Esophagus squamous epithelium (tissue), 4 donors: ENCODE measurements at regions not wholly inside any gene's neighbourhood (a gene's known extent, or its start where the extent isn't known, plus 50 kb on each side); places are given as distances from the start of the nearest gene placed in this dataset.

Experiments used
- CTCF ChIP-seq, 6 experiments: fragments of 450-650 bp in 4 of 6; fragments of 200-600 bp in 2 of 6; sonication (generic) in 2 of 6; IDR thresholded peaks; one replicate each; pipeline ENCODE4 v1.5.1; 2016 to 2019; ENCODE audit warnings: antibody characterized with exemption in 6 of 6, mild to moderate bottlenecking in 4 of 6, moderate library complexity in 4 of 6
- POLR2A ChIP-seq, 4 donors: fragments of 450-650 bp; IDR thresholded peaks; one replicate each; pipeline ENCODE4 v1.6.1; 2017; ENCODE audit warnings: antibody characterized with exemption in 4 of 4, mild to moderate bottlenecking in 4 of 4, moderate library complexity in 3 of 4

- TF ChIP-seq CTCF (IDR thresholded peaks at IDR 0.05) (no peak), POLR2A (IDR thresholded peaks at IDR 0.05) (no peak)
Observed at GRCh38 chr11:91312541-91312940, 912.1 kb upstream of the FAT3 start.
